ENCODE measurements at regions not wholly inside any gene's neighbourhood (a gene's known extent, or its start where the extent isn't known, plus 50 kb on each side); places are given as distances from the start of the nearest gene placed in this dataset.

GRCh38 chr3:130843441-130843840, 50.4 kb upstream of the ATP2C1 start:
- no peak overlapping the region for H2BK20ac ChIP-seq (ENCODE audit: low read depth, low read length, poor library complexity, severe bottlenecking)
- Mint-ChIP-seq H3K36me3 (ENCODE audit: insufficient read depth in 1 of 3, low read depth in 3 of 3) (no peaks in the 10 kb centered on the region), H3K4me3 (no peak overlapping the region), H3K4me1 (peaks cover 33 to 42% of the 10 kb centered on the region in 2 experiments), H3K27ac (no peak overlapping the region), H3K9me3 (no peaks in the 10 kb centered on the region), H3K27me3 (ENCODE audit: low read depth) (no peaks in the 10 kb centered on the region)
- H4K91ac ChIP-seq (ENCODE audit: insufficient read length, low read depth, low read length) = no peak overlapping the region
- H3K56ac ChIP-seq (ENCODE audit: insufficient read length, low read depth, low read length) = no peak overlapping the region
- no peak overlapping the region for H2AFZ ChIP-seq (ENCODE audit: low read length)
- H2BK15ac ChIP-seq (ENCODE audit: low read depth, low read length) = no peak overlapping the region
- no peak overlapping the region for H2AK5ac ChIP-seq (ENCODE audit: insufficient read length, low read length)
- no peaks in the 10 kb centered on the region for H3K79me2 ChIP-seq (ENCODE audit: insufficient read depth, low read length)
- no peak overlapping the region for H3K4ac ChIP-seq (ENCODE audit: low read depth, low read length)
- H2BK5ac ChIP-seq (ENCODE audit: insufficient read length, low read length) = no peak overlapping the region
- TF ChIP-seq CTCF (conservative IDR thresholded peaks at IDR 0.05) = no peak
- no peak overlapping the region for H4K8ac ChIP-seq (replicated peaks; ENCODE audit: insufficient read length, low read depth, low read length)
- no peak for DNase-seq
- H3K27ac ChIP-seq (ENCODE audit: insufficient read length, low read depth, low read length) = no peak overlapping the region
- H3K23ac ChIP-seq (ENCODE audit: insufficient read length, low read depth, low read length) = no peak overlapping the region
- no peak overlapping the region for H3K14ac ChIP-seq (ENCODE audit: insufficient read depth, low read length)
- no peaks in the 10 kb centered on the region for H3K23me2 ChIP-seq (ENCODE audit: insufficient read length, low read depth, low read length, poor library complexity, severe bottlenecking)
- H4K5ac ChIP-seq (ENCODE audit: insufficient read length, low read depth, low read length) = no peak overlapping the region
- no peaks in the 10 kb centered on the region for H3K79me1 ChIP-seq (ENCODE audit: insufficient read depth, low read depth, low read length, poor library complexity, severe bottlenecking)
- H3T11ph ChIP-seq (ENCODE audit: low read length) = no peak overlapping the region
- no peak overlapping the region for H3K9ac ChIP-seq (ENCODE audit: extremely low read depth, insufficient read length, low read length)
- H4K20me1 ChIP-seq (ENCODE audit: control insufficient read depth, insufficient read depth, insufficient read length) = no peaks in the 10 kb centered on the region
- no peak overlapping the region for H2BK12ac ChIP-seq (ENCODE audit: insufficient read length, low read depth, low read length)
- H3K9me3 ChIP-seq (ENCODE audit: control insufficient read depth, low read depth, low read length) = no peaks in the 10 kb centered on the region
- H3K18ac ChIP-seq (ENCODE audit: insufficient read length, low read depth, low read length) = no peak overlapping the region
- no peak overlapping the region for H2BK120ac ChIP-seq (ENCODE audit: low read depth, low read length, poor library complexity, severe bottlenecking)
- no CpG with 5 or more reads among the region's 1 CpG for WGBS (ENCODE audit: extremely low coverage, insufficient read length, low lambda C conversion rate)
- H3K4me2 ChIP-seq (ENCODE audit: insufficient read depth, insufficient read length, low read length) = no peak overlapping the region
- no peaks in the 10 kb centered on the region for H3K27me3 ChIP-seq (ENCODE audit: insufficient read depth, low read length)
- peaks cover 10% of the 10 kb centered on the region; the same call in 1 of the 2 replicates for H3K4me1 ChIP-seq (ENCODE audit: insufficient read depth, low read length)
